ENCODE measurements at regions not wholly inside any gene's neighbourhood (a gene's known extent, or its start where the extent isn't known, plus 50 kb on each side); places are given as distances from the start of the nearest gene placed in this dataset.

DNA sequence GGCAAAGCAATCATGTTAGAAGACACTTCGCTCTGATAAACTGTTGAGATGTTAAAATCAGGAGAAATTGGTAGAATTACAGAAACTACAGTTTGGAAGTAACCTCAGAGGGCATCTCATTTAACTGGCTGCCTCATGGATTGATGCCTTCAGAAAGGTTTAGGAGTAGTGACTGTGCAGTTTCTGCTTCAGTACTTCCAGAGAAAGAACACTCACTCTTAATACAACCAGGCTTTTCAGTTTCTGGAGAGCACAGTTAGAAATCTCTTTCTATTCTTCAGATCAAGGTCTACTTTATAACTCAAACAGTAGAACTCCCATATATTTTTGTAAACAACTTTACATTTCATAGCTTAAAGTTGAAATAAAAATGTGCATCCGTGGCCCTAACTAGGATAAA, 1358.9 kb upstream of the LRRTM3 start:
- no peak for TF ChIP-seq CSDC2 (CRISPR knock-in tag; IDR thresholded peaks at IDR 0.05)
- TF ChIP-seq ZNF70 (CRISPR knock-in tag; IDR thresholded peaks at IDR 0.05) = no peak
- TF ChIP-seq ZFP3 (CRISPR knock-in tag; IDR thresholded peaks at IDR 0.05) = no peak
- TF ChIP-seq RARB (CRISPR knock-in tag; IDR thresholded peaks at IDR 0.05) = no peak
- TF ChIP-seq, protein P1, sequence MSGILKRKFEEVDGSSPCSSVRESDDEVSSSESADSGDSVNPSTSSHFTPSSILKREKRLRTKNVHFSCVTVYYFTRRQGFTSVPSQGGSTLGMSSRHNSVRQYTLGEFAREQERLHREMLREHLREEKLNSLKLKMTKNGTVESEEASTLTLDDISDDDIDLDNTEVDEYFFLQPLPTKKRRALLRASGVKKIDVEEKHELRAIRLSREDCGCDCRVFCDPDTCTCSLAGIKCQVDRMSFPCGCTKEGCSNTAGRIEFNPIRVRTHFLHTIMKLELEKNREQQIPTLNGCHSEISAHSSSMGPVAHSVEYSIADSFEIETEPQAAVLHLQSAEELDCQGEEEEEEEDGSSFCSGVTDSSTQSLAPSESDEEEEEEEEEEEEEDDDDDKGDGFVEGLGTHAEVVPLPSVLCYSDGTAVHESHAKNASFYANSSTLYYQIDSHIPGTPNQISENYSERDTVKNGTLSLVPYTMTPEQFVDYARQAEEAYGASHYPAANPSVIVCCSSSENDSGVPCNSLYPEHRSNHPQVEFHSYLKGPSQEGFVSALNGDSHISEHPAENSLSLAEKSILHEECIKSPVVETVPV (CRISPR knock-in tag; IDR thresholded peaks at IDR 0.05) = no peak
- TF ChIP-seq PPARA (CRISPR knock-in tag; IDR thresholded peaks at IDR 0.05; ENCODE audit: borderline replicate concordance) = no peak
- TF ChIP-seq, protein P2, sequence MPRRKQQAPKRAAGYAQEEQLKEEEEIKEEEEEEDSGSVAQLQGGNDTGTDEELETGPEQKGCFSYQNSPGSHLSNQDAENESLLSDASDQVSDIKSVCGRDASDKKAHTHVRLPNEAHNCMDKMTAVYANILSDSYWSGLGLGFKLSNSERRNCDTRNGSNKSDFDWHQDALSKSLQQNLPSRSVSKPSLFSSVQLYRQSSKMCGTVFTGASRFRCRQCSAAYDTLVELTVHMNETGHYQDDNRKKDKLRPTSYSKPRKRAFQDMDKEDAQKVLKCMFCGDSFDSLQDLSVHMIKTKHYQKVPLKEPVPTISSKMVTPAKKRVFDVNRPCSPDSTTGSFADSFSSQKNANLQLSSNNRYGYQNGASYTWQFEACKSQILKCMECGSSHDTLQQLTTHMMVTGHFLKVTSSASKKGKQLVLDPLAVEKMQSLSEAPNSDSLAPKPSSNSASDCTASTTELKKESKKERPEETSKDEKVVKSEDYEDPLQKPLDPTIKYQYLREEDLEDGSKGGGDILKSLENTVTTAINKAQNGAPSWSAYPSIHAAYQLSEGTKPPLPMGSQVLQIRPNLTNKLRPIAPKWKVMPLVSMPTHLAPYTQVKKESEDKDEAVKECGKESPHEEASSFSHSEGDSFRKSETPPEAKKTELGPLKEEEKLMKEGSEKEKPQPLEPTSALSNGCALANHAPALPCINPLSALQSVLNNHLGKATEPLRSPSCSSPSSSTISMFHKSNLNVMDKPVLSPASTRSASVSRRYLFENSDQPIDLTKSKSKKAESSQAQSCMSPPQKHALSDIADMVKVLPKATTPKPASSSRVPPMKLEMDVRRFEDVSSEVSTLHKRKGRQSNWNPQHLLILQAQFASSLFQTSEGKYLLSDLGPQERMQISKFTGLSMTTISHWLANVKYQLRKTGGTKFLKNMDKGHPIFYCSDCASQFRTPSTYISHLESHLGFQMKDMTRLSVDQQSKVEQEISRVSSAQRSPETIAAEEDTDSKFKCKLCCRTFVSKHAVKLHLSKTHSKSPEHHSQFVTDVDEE (CRISPR knock-in tag; IDR thresholded peaks at IDR 0.05) = no peak
- TF ChIP-seq, protein P3, sequence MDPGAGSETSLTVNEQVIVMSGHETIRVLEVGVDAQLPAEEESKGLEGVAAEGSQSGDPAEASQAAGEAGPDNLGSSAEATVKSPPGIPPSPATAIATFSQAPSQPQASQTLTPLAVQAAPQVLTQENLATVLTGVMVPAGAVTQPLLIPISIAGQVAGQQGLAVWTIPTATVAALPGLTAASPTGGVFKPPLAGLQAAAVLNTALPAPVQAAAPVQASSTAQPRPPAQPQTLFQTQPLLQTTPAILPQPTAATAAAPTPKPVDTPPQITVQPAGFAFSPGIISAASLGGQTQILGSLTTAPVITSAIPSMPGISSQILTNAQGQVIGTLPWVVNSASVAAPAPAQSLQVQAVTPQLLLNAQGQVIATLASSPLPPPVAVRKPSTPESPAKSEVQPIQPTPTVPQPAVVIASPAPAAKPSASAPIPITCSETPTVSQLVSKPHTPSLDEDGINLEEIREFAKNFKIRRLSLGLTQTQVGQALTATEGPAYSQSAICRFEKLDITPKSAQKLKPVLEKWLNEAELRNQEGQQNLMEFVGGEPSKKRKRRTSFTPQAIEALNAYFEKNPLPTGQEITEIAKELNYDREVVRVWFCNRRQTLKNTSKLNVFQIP (CRISPR knock-in tag; IDR thresholded peaks at IDR 0.05; ENCODE audit: borderline replicate concordance, low read depth) = no peak
- no peak for TF ChIP-seq BACH2 (CRISPR knock-in tag; IDR thresholded peaks at IDR 0.05; ENCODE audit: borderline replicate concordance)
- TF ChIP-seq ESRRG (CRISPR knock-in tag; IDR thresholded peaks at IDR 0.05) = no peak
- ATAC-seq = no peak

DNA sequence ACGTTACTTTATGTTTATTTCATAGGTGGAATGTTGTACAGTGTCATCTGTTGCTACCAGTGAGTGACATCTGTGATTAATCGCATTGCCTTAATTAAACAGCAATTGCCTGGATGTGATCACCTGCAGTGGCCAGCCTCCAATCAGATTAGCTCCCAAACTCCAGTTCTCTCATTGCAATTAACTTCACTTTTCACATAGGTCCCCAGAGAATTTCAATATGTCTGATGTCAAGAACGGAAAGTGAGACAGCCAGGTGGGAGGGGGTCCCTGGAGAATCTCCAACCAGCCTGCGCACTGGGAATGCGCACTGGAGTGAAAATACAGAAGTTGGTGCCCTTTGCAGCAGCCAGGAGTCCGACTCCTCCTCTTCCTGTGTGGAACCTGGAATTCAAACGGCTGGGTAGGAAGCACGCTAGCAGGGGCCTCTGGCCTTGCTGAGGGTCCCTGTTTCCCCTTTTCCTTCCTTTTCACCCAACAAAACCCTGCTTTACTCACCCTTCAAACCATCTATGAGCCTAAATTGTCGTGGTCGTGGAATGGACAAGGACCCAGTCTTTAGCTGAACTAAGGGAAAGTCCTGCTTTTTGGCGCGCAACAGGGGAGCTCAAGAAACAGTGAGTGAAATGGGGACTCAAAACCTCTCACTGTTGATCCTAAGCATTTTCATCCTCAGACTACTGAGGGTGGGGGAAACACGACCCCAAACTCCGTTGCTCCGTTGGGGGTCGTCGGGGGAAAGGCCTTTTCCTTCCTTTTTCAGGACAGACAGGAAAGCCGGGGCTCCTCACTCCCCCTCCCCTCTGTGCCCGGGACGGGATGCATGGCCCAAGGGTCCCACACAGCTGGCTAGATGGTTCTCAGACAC, 1355.5 kb upstream of the LRRTM3 start:
- ATAC-seq = peak; percentile 99
- TF ChIP-seq ARNTL (CRISPR knock-in tag; IDR thresholded peaks at IDR 0.05; ENCODE audit: borderline replicate concordance, low read depth) (no peak), ZFP3 (CRISPR knock-in tag; IDR thresholded peaks at IDR 0.05) (no peak), TCF4 (CRISPR knock-in tag; IDR thresholded peaks at IDR 0.05; ENCODE audit: borderline replicate concordance) (peak; percentile 34; the same call in 1 of the 2 replicates), ZNF565 (CRISPR knock-in tag; conservative IDR thresholded peaks at IDR 0.05; ENCODE audit: low read depth) (no peak)
- TF ChIP-seq, protein P2 (CRISPR knock-in tag; IDR thresholded peaks at IDR 0.05) = 0 out of 2 replicates have a peak, but pooled peaks have one; percentile 17

DNA sequence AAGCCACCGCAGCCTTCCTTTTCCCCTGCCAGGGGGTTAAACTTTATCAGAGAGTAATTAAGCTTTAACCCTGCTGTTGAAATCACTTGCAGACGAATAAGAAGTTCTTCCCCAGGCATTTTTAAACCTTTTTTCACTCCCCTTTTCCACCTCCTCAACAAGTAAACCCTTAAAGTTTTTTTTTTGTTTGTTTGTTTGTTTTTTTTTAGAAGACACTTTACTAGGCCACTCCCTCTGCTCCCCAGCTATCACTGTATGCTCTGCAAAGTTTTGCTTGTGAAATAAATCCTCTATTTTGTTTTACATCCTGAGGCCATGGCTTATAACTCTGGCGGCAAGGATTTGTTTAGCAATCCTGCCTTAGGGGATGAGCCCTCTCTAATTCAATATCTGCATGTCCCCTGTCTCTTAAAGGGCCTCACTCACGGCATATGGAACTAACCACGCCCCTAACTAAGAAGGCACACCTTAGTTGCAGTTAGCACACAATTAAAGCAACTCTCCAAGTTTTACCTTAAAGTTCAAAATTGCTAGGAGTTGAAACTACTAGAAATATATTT, 1354.7 kb upstream of the LRRTM3 start:
- peak; percentile 75 for ATAC-seq
- TF ChIP-seq, protein P2 (CRISPR knock-in tag; IDR thresholded peaks at IDR 0.05) = no peak
- no peak for TF ChIP-seq ZFP3 (CRISPR knock-in tag; IDR thresholded peaks at IDR 0.05)
- TF ChIP-seq, protein P3 (CRISPR knock-in tag; IDR thresholded peaks at IDR 0.05; ENCODE audit: borderline replicate concordance, low read depth) = no peak
- TF ChIP-seq ARNTL (CRISPR knock-in tag; IDR thresholded peaks at IDR 0.05; ENCODE audit: borderline replicate concordance, low read depth) = no peak
- TF ChIP-seq ISL1 (CRISPR knock-in tag; IDR thresholded peaks at IDR 0.05) = no peak
- TF ChIP-seq ZNF70 (CRISPR knock-in tag; IDR thresholded peaks at IDR 0.05) = no peak
- no peak for TF ChIP-seq BACH2 (CRISPR knock-in tag; IDR thresholded peaks at IDR 0.05; ENCODE audit: borderline replicate concordance)
- TF ChIP-seq ZNF565 (CRISPR knock-in tag; conservative IDR thresholded peaks at IDR 0.05; ENCODE audit: low read depth) = no peak
- no peak for TF ChIP-seq SNAI2 (CRISPR knock-in tag; IDR thresholded peaks at IDR 0.05)
- TF ChIP-seq ZC3H10 (CRISPR knock-in tag; IDR thresholded peaks at IDR 0.05) = no peak
- TF ChIP-seq, protein P1 (CRISPR knock-in tag; IDR thresholded peaks at IDR 0.05) = no peak
- no peak for TF ChIP-seq CSDC2 (CRISPR knock-in tag; IDR thresholded peaks at IDR 0.05)
- TF ChIP-seq, protein P4, sequence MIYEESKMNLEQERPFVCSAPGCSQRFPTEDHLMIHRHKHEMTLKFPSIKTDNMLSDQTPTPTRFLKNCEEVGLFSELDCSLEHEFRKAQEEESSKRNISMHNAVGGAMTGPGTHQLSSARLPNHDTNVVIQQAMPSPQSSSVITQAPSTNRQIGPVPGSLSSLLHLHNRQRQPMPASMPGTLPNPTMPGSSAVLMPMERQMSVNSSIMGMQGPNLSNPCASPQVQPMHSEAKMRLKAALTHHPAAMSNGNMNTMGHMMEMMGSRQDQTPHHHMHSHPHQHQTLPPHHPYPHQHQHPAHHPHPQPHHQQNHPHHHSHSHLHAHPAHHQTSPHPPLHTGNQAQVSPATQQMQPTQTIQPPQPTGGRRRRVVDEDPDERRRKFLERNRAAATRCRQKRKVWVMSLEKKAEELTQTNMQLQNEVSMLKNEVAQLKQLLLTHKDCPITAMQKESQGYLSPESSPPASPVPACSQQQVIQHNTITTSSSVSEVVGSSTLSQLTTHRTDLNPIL (CRISPR knock-in tag; IDR thresholded peaks at IDR 0.05; ENCODE audit: low read depth) = no peak
